OCI-LY7 (cell line): ENCODE measurements at regions not wholly inside any gene's neighbourhood (a gene's known extent, or its start where the extent isn't known, plus 50 kb on each side); places are given as distances from the start of the nearest gene placed in this dataset.
"Not testable (repeated sequence)": the region's sequence is repeated elsewhere in the genome, so short reads cannot be mapped to it uniquely, and the experiment has no call there.

Experiments used
- BruUV-seq: library from RNA; stranded (reverse); fragments of 400-500 nt; replicated peaks from 2 replicates; lab custom pipeline; 2021; lab: Mats Ljungman, UMichigan
- CTCF ChIA-PET: fragments of 300-600 bp; sonication (Branson Sonifier 250); formaldehyde crosslinking; loops from one replicate; lab custom pipeline; 2022; ENCODE audit warnings: antibody characterized with exemption; ENCODE audit not compliant: unreplicated experiment; lab: Charles Lee
- POLR2A ChIA-PET: fragments of 300-600 bp; sonication (Branson Sonifier 250); formaldehyde crosslinking; loops from one replicate; lab custom pipeline; 2022; ENCODE audit warnings: antibody characterized with exemption; lab: Charles Lee
- DNase-seq: peaks from one replicate; pipeline ENCODE4 v3.0.0-alpha.2; 2015; ENCODE audit warnings: low spot score
- H2AFZ ChIP-seq: fragments of 200-600 bp; sonication (generic), shearing (Covaris generic); 2 replicates; pipeline ENCODE4 v1.6.1; 2014; ENCODE audit warnings: mild to moderate bottlenecking, antibody characterized with exemption, low read length, moderate library complexity
- H3K27ac ChIP-seq: fragments of 200-600 bp; sonication (generic); 2 replicates; pipeline ENCODE4 v1.5.1; 2014; ENCODE audit warnings: mixed run types, low read depth, mild to moderate bottlenecking, moderate library complexity, low read length, inconsistent platforms; ENCODE audit not compliant: poor library complexity, severe bottlenecking
- H3K36me3 ChIP-seq: fragments of 200-600 bp; sonication (generic); 2 replicates; pipeline ENCODE4 v1.6.1; 2014; ENCODE audit warnings: mild to moderate bottlenecking, antibody characterized with exemption, low read length, moderate library complexity, mixed read lengths; ENCODE audit not compliant: insufficient read depth
- H3K4me1 ChIP-seq: fragments of 200-600 bp; sonication (generic); 2 replicates; pipeline ENCODE4 v1.5.1; 2014; ENCODE audit warnings: mild to moderate bottlenecking, low read length; ENCODE audit not compliant: insufficient read depth, poor library complexity, severe bottlenecking
- H3K4me2 ChIP-seq: fragments of 200-600 bp; sonication (generic); 2 replicates; pipeline ENCODE4 v1.6.1; 2014; ENCODE audit warnings: mild to moderate bottlenecking, low read length
- H3K4me3 ChIP-seq: fragments of 200-600 bp; sonication (generic); 2 replicates; pipeline ENCODE4 v1.5.1; 2014; ENCODE audit warnings: mild to moderate bottlenecking, low read depth, low read length; ENCODE audit not compliant: poor library complexity, severe bottlenecking
- H3K79me2 ChIP-seq: fragments of 200-600 bp; sonication (generic); 2 replicates; pipeline ENCODE4 v1.6.1; 2016; ENCODE audit warnings: low read depth, mild to moderate bottlenecking, low read length, moderate library complexity, mixed read lengths; ENCODE audit not compliant: insufficient read depth
- H3K9me2 ChIP-seq: fragments of 200-600 bp; sonication (generic); 2 replicates; pipeline ENCODE4 v1.6.1; 2016; ENCODE audit warnings: mild to moderate bottlenecking, low read length, mixed read lengths; ENCODE audit not compliant: insufficient read depth
- H3K9me3 ChIP-seq: fragments of 200-600 bp; sonication (generic); 2 replicates; pipeline ENCODE4 v1.6.1; 2014; ENCODE audit warnings: mild to moderate bottlenecking, mixed run types, low read length, mixed read lengths
- H4K20me1 ChIP-seq: fragments of 200-600 bp; sonication (generic); 2 replicates; pipeline ENCODE4 v1.6.1; 2014; ENCODE audit warnings: mild to moderate bottlenecking, antibody characterized with exemption, low read length, moderate library complexity, mixed read lengths; ENCODE audit not compliant: insufficient read depth
- CTCF ChIP-seq: fragments of 200-600 bp; sonication (generic); conservative IDR thresholded peaks from 2 replicates; pipeline ENCODE4 v1.5.1; 2014; ENCODE audit warnings: mild to moderate bottlenecking, antibody characterized with exemption, low read length, moderate library complexity, mixed read lengths
- EZH2phosphoT487 ChIP-seq: fragments of 200-600 bp; sonication (generic); IDR thresholded peaks from 2 replicates; pipeline ENCODE4 v1.6.1; 2018; ENCODE audit warnings: low read depth, borderline replicate concordance, mild to moderate bottlenecking, mixed run types, antibody characterized with exemption, low read length, moderate library complexity, mixed read lengths
- intact Hi-C: fragments of 100-400 bp; cut with micrococcal nuclease; formaldehyde crosslinking; loops from one replicate; pipeline ENCODE4 v1.10.0; 2022; ENCODE audit not compliant: unreplicated experiment

GRCh38 chr10:7040681-7041080 lies 370.2 kb downstream of the SFMBT2 start:
- Histone ChIP-seq H4K20me1 (no peaks in the 10 kb centered on the region), H3K4me2 (no peak overlapping the region), H2AFZ (no peak overlapping the region), H3K4me3 (no peak overlapping the region), H3K9me3 (no peaks in the 10 kb centered on the region), H3K27ac (no peak overlapping the region), H3K9me2 (no peaks in the 10 kb centered on the region), H3K4me1 (no peaks in the 10 kb centered on the region), H3K36me3 (no peaks in the 10 kb centered on the region), H3K79me2 (no peaks in the 10 kb centered on the region)
- no peak for TF ChIP-seq EZH2phosphoT487
- TF ChIP-seq CTCF, result no peak
- POLR2A ChIA-PET, result no interaction called here
- CTCF ChIA-PET, result no interaction called here
- intact Hi-C loops, result no loop called here
- DNase-seq, result no peak
- no TSS peak for BruUV-seq

- no peak overlapping the region for H3K27ac ChIP-seq
- intact Hi-C loops, result no loop called here
- H4K20me1 ChIP-seq, result no peaks in the 10 kb centered on the region
- no peak overlapping the region for H3K4me3 ChIP-seq
- H3K9me2 ChIP-seq, result no peaks in the 10 kb centered on the region
- H3K4me1 ChIP-seq, result no peaks in the 10 kb centered on the region
- H2AFZ ChIP-seq, result no peak overlapping the region
- CTCF ChIA-PET, result no interaction called here
- no TSS peak for BruUV-seq
- no peaks in the 10 kb centered on the region for H3K9me3 ChIP-seq
- DNase-seq, result no peak
- no peak for TF ChIP-seq EZH2phosphoT487
- TF ChIP-seq CTCF, result no peak
- no peak overlapping the region for H3K4me2 ChIP-seq
- POLR2A ChIA-PET, result no interaction called here
- H3K79me2 ChIP-seq, result no peaks in the 10 kb centered on the region
- no peaks in the 10 kb centered on the region for H3K36me3 ChIP-seq
Measured at GRCh38 chr10:7039859-7040258, 371.0 kb downstream of the SFMBT2 start.

GRCh38 chr10:7038416-7038815 lies 372.4 kb downstream of the SFMBT2 start:
- CTCF ChIA-PET, result no interaction called here
- intact Hi-C loops, result no loop called here

GRCh38 chr10:7037434-7037833 lies 373.4 kb downstream of the SFMBT2 start:
- H3K27ac ChIP-seq, H4K20me1 ChIP-seq, intact Hi-C loops, H2AFZ ChIP-seq, DNase-seq, H3K79me2 ChIP-seq, H3K36me3 ChIP-seq, H3K9me2 ChIP-seq, H3K4me1 ChIP-seq, H3K4me2 ChIP-seq, H3K4me3 ChIP-seq, POLR2A ChIA-PET, BruUV-seq, H3K9me3 ChIP-seq, CTCF ChIA-PET: not testable (repeated sequence)

More at GRCh38 chr10:7038416-7038815, 372.4 kb downstream of the SFMBT2 start:
- Histone ChIP-seq H2AFZ (no peak overlapping the region), H3K4me3 (no peak overlapping the region), H3K27ac (no peak overlapping the region), H3K9me2 (no peaks in the 10 kb centered on the region), H3K4me2 (no peak overlapping the region), H3K9me3 (no peaks in the 10 kb centered on the region), H3K4me1 (no peaks in the 10 kb centered on the region), H4K20me1 (no peaks in the 10 kb centered on the region), H3K36me3 (no peaks in the 10 kb centered on the region), H3K79me2 (no peaks in the 10 kb centered on the region)
- no peak for DNase-seq
- BruUV-seq, result no TSS peak
- TF ChIP-seq CTCF (no peak), EZH2phosphoT487 (no peak)
- POLR2A ChIA-PET, result no interaction called here
